ENCODE measurements at regions not wholly inside any gene's neighbourhood (a gene's known extent, or its start where the extent isn't known, plus 50 kb on each side); places are given as distances from the start of the nearest gene placed in this dataset.
"Not testable (repeated sequence)": the region's sequence is repeated elsewhere in the genome, so short reads cannot be mapped to it uniquely, and the experiment has no call there.

- no peak for DNase-seq
Measured at GRCh38 chr5:124972703-124973102, 226.3 kb upstream of the ZNF608 start.

DNA sequence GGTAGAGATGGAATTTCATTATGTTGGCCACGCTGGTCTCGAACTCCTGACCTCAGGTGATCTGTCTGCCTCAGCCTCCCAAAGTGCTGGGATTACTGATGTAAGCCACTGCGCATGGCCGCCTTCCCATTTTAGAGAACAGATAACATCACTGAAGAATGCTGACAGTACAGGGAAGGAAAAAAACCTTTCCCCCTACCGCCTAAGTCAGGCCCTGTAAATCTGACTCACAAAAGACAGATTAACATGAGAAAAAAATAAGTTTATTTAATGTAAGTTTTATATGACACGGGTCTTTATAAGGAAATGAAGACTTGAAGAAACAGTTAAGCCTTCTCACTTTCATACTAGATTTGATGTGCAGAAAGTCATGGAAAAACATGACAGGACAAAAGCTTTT, 227.2 kb upstream of the ZNF608 start:
- DNase-seq, result no peak

GRCh38 chr5:124976086-124976485, 229.6 kb upstream of the ZNF608 start:
- DNase-seq, result no peak

GRCh38 chr5:124979251-124979650, 232.8 kb upstream of the ZNF608 start:
- no peak for DNase-seq

- no peak for DNase-seq
Measured at GRCh38 chr5:124980163-124980941, 233.9 kb upstream of the ZNF608 start.

DNA sequence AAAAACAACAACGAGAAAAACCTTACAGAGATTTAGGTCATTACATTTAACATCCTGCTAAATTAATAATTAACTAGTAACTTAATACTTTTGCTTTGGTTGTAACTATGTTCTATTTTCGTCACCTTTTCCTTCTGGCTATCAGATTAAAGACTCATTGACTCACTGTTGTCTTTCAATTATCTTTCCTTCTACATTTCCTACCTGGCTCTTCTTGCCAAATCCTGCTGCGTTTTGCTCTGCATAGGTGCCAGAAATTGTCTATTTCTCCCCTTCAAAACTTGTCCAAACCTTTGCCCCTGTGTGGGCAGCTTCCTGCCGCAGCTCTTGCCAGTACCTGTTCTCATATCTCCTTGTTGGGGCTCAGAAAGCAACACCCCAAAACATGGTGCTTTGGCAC, 235.5 kb upstream of the ZNF608 start:
- no peak for DNase-seq

GRCh38 chr5:124986170-124986569, 239.7 kb upstream of the ZNF608 start:
- DNase-seq, result no peak

DNA sequence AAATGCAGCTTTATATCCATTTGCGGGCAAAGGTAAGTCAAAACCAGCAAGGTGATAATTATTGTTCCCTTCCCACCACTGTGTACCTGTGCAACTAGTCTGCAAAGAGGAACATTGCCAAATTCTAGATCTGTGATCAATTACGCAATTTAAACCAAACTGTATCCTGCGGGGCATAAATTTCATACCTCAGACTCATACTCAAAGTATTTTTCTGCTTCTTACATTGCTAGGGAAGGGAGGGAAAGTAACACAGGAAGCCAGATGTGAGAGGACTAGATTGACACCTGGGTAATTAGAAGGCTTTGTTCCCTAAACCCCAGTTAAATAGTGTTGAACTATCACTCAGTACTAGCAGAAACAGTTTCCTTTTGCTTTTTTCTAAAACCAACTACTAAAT, 240.2 kb upstream of the ZNF608 start:
- DNase-seq, result no peak

DNA sequence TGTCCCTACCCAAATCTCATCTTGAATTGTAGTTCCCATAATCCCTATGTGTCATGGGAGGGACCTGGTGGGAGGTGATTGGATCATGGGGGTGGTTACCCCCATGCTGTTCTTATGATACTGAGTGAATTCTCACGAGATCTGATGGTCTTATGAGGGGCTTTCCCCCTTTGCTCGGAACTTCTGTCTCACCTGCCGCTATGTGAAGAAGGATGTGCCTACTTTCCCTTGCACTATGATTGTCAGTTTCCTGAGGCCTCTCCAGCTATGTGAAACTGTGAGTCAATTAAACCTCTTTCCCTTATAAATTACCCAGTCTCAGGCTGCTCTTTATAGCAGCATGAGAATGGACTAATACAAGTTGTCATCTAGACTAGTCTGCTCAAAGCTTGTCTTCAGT, 241.3 kb upstream of the ZNF608 start:
- DNase-seq, result not testable (repeated sequence)

DNA sequence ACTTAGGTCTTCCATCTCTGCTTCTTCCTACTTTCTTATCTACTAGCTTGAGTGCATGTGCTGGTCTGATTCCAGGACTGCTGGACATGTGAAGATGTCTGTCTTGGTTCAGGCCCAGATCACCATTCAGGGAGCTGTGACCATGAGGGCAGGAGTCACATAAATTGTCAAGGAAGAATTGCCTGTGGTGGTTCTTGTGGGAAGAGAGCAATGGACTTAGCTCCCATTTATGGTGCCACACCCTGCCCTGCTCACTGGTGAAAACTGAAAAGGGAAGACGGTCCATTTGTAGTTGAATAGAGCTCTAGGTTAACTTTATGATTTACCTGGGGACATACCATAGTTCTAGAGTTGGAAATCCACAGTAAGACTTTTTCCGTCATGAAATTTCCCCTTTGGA, 244.3 kb upstream of the ZNF608 start:
- DNase-seq, result no peak

DNA sequence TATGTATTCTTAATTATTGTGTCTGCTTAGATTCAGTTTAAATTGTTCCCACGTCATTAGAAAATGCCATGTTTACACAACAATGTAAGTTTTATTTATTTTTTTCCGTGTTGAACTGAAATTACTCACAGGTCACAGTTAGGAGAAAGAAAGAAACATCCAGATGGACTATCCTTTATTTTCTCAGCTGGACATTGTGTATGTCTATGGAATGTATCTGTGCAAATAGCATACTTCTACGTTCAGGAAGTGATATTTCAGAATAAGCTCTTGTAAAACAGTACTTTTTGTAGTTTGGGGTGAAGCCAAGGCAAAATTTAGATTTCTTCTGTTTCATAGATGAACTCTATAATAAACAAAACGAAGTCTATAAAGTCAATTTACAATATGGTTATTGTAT, 249.0 kb upstream of the ZNF608 start:
- DNase-seq, result no peak

DNA sequence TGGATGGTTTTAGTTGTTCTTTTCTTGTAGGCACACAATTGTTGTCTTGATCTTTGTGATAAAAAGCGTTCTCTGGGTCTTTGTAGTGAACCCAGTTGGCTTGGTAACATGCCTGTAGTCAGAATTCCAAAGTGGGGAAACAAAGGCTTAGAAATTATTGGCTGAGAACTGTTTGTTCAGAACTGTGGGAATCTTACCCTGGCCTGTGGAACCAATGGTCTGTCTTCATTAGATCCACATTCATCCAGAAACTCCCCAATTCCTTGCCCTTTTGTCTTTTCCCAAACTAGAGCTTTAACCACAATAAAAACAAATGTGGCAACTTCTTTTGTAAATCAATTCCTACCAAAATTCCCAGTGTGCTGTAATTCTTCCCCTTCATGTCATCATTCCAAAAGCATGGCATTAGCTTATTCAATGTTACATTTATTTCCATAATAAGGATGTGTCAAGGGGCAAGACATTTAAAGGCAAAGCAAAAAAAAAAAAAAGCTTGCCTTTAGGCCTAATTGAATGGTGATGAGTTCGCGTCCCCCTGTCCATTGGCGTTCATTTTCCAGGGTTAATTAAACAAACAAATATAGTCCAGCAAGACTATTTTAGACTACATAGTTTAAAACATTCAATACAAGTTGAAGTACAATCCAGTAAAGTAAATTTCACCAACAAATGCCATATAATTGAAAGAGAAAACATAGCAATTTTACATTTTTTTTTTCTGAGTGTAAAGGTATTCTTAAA, 249.8 kb upstream of the ZNF608 start:
- no peak for DNase-seq

GRCh38 chr5:124996764-124997077, 250.3 kb upstream of the ZNF608 start:
- no peak for DNase-seq

- DNase-seq, result no peak
Measured at GRCh38 chr5:124997186-124997893, 250.9 kb upstream of the ZNF608 start.

DNA sequence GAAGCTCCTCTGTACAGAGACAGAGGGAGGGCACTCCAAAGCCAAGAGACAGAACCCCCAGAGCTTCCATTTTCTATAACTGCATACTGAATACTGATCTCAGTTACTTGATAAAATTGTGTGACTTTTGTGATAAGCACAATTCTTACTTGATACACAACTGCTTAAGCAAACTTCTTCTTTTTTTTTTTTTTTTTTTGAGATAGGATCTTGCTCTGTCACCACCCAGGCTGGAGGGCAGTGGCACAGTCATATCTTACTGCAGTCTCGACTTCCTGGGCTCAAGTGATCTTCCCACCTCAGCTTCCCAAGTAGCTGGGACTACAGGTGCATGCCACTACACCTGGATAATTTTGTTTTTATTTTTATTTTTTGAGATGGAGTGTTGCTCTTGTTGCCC, 252.1 kb upstream of the ZNF608 start:
- no peak for DNase-seq

DNA sequence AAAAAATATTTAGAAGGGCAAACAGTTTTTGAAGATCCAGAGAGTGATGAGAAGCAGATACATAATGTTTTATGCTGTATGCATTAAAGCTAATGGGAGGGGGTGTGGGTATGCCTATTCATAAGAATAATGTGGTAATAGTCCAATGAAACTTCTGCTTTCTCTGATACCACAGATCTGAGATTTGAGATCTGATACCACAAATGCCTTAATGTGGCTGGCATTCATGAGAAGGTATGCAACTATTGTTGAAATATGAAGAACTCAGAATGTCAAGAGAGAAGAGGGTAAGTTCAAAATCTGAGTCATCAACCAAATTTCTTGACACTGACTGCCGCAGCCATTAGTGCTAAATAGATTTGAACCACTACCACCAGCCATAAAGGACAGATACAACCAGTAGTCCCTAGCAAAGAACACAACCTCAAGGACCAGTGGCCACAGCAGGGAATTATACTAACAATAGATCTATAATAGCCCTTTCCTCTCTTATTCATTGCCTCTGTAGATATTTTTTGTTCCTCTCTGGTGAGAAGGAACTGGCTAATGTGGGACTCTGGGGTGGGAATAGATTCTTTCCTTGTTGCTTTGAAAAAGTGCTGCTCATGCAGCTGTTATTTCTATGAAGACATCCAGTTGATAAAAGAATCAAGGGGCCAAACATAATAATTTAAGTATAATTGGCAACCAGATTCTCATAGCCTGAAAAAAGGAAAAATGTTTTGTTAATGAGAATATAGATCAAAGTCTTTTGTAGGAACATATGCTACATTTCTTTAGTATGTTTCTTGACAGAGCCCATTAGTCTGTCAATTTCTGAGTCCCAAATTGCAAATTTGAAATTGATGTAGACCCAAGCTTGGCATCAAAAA, 256.5 kb upstream of the ZNF608 start:
- no peak for DNase-seq

GRCh38 chr5:125004009-125004408, 257.6 kb upstream of the ZNF608 start:
- DNase-seq, result no peak

DNA sequence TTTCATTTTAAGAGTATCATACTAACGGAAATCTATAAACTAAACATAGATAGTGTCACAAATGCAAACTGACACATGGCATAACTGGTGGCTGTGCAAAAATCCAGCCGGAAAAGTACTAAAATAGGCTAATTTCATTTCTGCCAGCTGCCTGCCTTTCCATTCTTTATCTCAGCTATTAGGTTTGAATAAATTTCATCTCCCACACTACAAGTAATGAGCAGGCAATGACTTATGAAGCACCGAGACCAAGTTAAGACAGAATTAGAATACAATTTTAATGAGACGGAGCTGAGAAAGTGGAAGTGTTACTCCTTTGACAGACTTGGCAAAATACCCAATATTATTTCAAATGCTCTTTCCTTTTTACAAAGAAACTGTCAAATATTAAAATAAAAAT, 258.8 kb upstream of the ZNF608 start:
- no peak for DNase-seq

DNA sequence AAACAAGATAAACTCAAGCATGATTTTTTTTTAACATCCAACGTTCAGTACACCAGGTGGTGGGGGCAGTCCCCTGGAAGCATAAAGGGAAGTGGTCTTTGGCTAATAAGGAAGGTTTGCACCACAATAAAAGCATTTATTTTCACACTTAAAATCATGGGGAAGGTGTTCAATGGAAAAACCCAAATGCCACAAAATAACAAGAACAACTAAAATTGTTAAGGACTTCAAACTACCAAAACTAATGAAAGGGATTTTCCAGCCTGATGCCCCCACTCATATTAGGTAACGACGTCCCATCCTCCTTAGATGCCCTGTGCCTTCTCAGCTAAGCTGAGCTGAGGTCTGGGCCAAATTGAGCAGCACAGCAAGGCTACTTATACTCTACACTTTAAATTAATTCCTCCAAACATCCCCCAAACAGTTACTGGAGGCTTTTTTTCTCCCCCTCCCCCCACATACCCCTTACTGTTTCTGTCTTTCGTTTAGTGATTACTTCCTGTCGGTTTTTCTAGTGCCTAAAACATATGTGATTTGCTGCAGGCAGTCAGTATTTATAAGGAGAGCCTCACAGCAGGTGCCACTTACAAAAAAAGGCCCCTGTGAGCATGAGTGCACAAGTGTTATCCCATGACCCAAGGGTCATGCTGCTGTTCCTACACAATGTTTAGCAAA, 259.7 kb upstream of the ZNF608 start:
- no peak for DNase-seq

DNA sequence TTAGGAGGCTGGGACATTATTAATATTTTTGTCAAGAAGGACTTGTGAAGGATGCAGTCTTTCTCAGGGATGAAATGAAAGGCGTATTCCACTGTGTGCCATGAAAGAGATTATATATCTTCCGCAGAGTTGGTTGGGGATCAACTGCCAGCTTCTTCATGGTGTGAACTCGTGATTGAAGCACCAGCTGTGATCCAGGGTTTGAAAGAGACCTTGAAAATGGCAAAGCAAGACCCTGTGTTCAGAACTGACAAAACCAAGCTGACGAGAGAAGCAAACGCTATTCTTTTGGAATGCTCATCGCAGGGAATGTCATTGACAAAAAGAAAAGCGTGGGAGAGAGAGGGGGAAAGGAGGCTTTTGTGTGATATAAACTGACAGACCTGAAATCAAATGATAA, 263.9 kb upstream of the ZNF608 start:
- no peak for DNase-seq

DNA sequence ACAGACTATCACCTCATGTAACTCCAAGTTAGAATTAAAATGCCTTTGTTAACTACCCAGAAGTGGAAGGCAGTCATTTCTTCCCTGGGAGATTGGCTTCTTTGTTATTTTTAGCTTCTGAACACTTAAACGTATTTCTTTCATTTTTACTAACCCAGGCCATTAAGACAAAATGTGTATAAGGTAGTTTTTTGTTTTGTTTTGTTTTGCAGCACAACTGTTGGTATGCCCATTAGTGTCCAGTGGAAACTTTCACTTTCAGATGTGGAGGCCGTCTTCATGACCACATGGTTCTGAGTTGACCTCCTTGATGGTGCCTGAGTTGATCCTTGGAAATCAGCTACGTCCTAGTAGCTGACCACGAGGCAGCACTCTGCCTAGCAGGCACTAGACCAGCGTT, 264.6 kb upstream of the ZNF608 start:
- DNase-seq, result no peak

GRCh38 chr5:125011419-125011818, 265.0 kb upstream of the ZNF608 start:
- no peak for DNase-seq

DNA sequence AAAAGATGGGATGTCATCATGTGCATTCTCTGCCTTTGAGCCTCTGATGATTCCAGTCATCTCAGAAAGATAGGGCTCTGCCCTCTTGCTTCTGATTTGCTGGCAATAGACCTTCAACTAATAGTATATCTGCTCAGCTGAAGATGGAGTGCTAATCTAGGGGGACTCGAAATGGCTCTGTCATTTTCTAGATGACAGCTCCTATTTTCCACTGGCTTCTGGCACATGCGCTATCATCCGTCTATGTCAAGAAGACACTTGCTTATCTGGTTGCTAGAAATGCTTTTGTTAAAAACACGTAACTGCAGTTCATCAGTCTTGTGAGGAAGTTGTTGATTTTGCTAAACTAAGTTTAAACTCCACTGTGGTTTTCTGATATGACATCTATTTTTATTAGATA, 265.5 kb upstream of the ZNF608 start:
- DNase-seq, result no peak
